SJCRH30 (cell line): ENCODE measurements at regions not wholly inside any gene's neighbourhood (a gene's known extent, or its start where the extent isn't known, plus 50 kb on each side); places are given as distances from the start of the nearest gene placed in this dataset.
A peak's percentile ranks its signal among the peaks of the same experiment; 100 is the strongest.

Experiments
- DNase-seq, 2 experiments: peaks; one replicate each; pipeline ENCODE4 v3.0.0-alpha.2; 2015 to 2020
- H3K27ac ChIP-seq: fragments of 250-450 bp; sonication (Bioruptor Pico); 2 replicates; pipeline ENCODE4 v1.5.1; 2020; ENCODE audit warnings: mild to moderate bottlenecking, moderate library complexity
- H3K27me3 ChIP-seq: fragments of 250-450 bp; sonication (Bioruptor Pico); 2 replicates; pipeline ENCODE4 v1.5.1; 2020; ENCODE audit warnings: mild to moderate bottlenecking, moderate library complexity
- H3K36me3 ChIP-seq: fragments of 250-450 bp; sonication (Bioruptor Pico); 2 replicates; pipeline ENCODE4 v1.5.1; 2020; ENCODE audit warnings: mild to moderate bottlenecking, moderate library complexity
- H3K4me1 ChIP-seq: fragments of 250-450 bp; sonication (Bioruptor Pico); 2 replicates; pipeline ENCODE4 v1.5.1; 2020; ENCODE audit warnings: mild to moderate bottlenecking, moderate library complexity
- H3K4me3 ChIP-seq: fragments of 250-450 bp; sonication (Bioruptor Pico); 2 replicates; pipeline ENCODE4 v1.5.1; 2020; ENCODE audit warnings: mild to moderate bottlenecking, moderate library complexity
- H3K9me3 ChIP-seq: fragments of 250-450 bp; sonication (Bioruptor Pico); replicated peaks from 2 replicates; pipeline ENCODE4 v1.5.1; 2020; ENCODE audit warnings: mild to moderate bottlenecking, moderate library complexity

DNA sequence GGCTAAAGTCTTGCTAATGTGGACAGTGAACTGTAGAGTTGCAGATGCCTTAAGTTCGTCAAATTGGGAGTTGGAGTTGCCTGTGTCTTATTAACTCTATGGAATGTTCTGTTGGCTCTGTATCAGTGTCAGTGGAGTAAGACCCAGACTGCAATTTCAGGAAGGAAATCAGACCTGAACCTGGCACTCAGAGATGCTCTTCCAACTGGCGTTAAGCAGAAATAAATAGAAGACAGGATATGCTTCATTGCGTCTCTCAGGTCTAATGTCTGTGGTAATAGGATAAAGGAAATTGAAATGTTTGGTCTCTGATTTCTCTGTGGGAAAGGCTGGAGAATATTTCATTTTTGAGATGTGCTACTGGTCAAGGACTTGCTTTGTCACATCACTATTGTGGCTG is 846.7 kb upstream of the ID2 start:
- Histone ChIP-seq H3K27me3 (peaks cover 3% of the 10 kb centered on the region; the same call in 1 of the 2 replicates), H3K27ac (no peak overlapping the region), H3K9me3 (no peaks in the 10 kb centered on the region), H3K4me1 (no peaks in the 10 kb centered on the region), H3K36me3 (no peaks in the 10 kb centered on the region), H3K4me3 (no peak overlapping the region)
- DNase-seq = no peak

GRCh38 chr2:7835693-7836680 is 845.9 kb upstream of the ID2 start:
- Histone ChIP-seq H3K27me3 (peaks cover 3% of the 10 kb centered on the region; the same call in 1 of the 2 replicates), H3K9me3 (no peaks in the 10 kb centered on the region), H3K27ac (no peak overlapping the region), H3K36me3 (no peaks in the 10 kb centered on the region), H3K4me3 (no peak overlapping the region), H3K4me1 (no peaks in the 10 kb centered on the region)
- peak; percentile 9 to 54 for DNase-seq

DNA sequence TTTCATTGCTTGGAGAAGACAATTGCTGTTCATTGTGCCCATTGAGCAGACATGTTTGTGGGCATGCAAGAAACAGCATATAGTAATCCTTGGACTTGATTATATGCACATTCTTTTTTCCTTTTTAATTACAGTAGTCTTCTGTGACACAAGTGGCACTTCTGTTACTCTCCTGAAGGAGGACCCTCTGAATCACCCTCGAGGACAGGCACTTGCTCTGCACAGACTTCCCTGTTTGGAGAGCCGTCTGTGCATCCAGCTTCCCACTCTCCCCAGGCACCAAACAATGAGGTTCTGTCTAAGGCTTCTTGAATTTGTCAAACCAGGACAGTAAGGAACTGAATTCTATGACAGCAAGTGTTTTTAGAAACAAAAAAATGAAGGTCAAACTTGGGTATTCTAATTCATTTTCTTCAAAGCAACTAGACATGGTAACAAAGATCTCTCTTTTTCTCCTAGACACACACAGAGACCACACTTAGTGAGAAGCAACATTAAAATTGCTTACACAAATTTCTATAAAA is 844.6 kb upstream of the ID2 start:
- Histone ChIP-seq H3K4me1 (no peaks in the 10 kb centered on the region), H3K4me3 (no peak overlapping the region), H3K27ac (no peak overlapping the region), H3K36me3 (no peaks in the 10 kb centered on the region), H3K27me3 (no peaks in the 10 kb centered on the region), H3K9me3 (no peaks in the 10 kb centered on the region)
- DNase-seq = no peak

- H3K4me3 ChIP-seq = no peak overlapping the region
- no peaks in the 10 kb centered on the region for H3K36me3 ChIP-seq
- H3K9me3 ChIP-seq = no peaks in the 10 kb centered on the region
- DNase-seq = no peak
- no peak overlapping the region for H3K27ac ChIP-seq
- H3K4me1 ChIP-seq = no peaks in the 10 kb centered on the region
- H3K27me3 ChIP-seq = no peaks in the 10 kb centered on the region
Observed at GRCh38 chr2:7838669-7839068, 843.2 kb upstream of the ID2 start.

DNA sequence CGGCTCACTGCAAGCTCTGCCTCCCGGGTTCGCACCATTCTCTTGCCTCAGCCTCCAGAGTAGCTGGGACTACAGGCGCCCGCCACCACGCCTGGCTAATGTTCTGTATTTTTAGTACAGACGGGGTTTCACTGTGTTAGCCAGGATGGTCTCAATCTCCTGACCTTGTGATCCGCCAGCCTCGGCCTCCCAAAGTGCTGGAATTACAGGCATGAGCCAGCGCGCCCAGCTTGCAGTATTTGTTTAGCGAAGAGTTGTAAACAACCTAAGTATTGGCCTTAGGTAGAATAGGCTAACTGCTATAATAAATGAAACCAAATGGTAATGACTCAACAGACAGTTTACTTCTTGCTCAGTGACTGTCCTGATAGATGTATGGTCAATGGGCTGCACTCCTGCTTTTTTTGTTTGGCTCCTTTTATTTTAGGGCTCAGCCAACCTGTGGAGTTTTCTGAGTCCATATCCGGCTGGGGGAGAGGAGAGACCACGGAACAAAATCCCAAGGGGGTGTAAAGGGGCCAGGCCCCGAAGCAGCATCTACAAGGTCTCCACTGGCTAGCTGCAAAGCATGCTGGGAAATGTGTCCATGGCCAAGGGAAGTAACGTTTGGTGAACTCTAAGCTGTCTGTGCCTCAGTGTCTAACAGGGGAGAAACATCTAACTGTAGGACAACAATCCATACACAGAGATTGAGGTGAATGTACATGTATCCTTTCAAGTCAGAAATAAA is 841.0 kb upstream of the ID2 start:
- DNase-seq = no peak
- Histone ChIP-seq H3K27ac (no peak overlapping the region), H3K4me3 (no peak overlapping the region), H3K27me3 (no peaks in the 10 kb centered on the region), H3K4me1 (no peaks in the 10 kb centered on the region), H3K9me3 (no peaks in the 10 kb centered on the region), H3K36me3 (no peaks in the 10 kb centered on the region)

GRCh38 chr2:7841751-7842150 is 840.1 kb upstream of the ID2 start:
- no peaks in the 10 kb centered on the region for H3K27me3 ChIP-seq
- no peak overlapping the region for H3K4me3 ChIP-seq
- H3K4me1 ChIP-seq = no peaks in the 10 kb centered on the region
- H3K36me3 ChIP-seq = no peaks in the 10 kb centered on the region
- DNase-seq = no peak
- no peak overlapping the region for H3K27ac ChIP-seq
- no peaks in the 10 kb centered on the region for H3K9me3 ChIP-seq

GRCh38 chr2:7844414-7844965 is 837.4 kb upstream of the ID2 start:
- H3K27ac ChIP-seq = no peak overlapping the region

DNA sequence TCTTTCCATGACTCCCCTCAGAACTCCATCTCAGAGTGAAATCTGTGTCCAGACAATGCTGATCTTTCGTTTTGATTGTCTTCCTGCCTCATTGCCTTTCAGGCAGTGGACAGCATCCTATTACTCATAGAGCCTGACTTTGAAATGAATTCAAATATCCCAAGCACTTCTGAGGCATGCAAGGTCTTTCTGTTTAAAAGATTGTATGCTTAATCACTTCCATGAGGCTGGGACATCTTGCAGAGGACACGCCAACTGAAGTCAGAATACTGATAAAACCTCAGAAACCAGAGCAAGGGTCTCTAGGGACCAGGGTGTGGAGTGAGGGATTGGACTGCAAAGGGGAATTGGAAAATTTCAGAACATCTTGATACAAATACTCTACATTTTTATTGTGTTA is 836.5 kb upstream of the ID2 start:
- DNase-seq = no peak
- Histone ChIP-seq H3K27ac (no peak overlapping the region), H3K4me3 (no peak overlapping the region), H3K9me3 (no peaks in the 10 kb centered on the region), H3K4me1 (no peaks in the 10 kb centered on the region), H3K27me3 (no peaks in the 10 kb centered on the region), H3K36me3 (no peaks in the 10 kb centered on the region)

More at GRCh38 chr2:7844414-7844965, 837.4 kb upstream of the ID2 start:
- Histone ChIP-seq H3K9me3 (no peaks in the 10 kb centered on the region), H3K4me3 (no peak overlapping the region), H3K36me3 (no peaks in the 10 kb centered on the region), H3K27me3 (no peaks in the 10 kb centered on the region), H3K4me1 (no peaks in the 10 kb centered on the region)
- DNase-seq = no peak

GRCh38 chr2:7846607-7847006 is 835.2 kb upstream of the ID2 start:
- DNase-seq = no peak
- Histone ChIP-seq H3K9me3 (no peaks in the 10 kb centered on the region), H3K27me3 (no peaks in the 10 kb centered on the region), H3K4me3 (no peak overlapping the region), H3K27ac (no peak overlapping the region), H3K36me3 (no peaks in the 10 kb centered on the region), H3K4me1 (no peaks in the 10 kb centered on the region)

DNA sequence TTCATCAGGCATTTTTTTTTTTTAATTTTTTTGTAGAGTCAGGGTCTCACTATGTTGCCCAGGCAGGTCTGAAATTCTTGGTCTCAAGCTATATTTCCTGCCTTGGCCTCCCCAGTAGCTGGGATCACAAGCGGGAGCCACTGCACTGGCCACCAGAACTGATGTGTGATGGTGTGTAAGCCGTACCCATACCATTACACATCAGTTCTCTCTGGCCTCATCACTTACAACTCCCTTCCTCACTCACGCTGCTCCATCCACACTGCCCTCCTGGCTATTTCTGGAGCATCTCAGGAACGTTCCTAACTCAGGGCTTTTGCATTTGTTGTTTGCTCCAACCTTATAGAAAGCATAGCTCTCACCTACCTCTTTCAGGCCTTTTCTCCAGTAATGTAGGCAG is 834.5 kb upstream of the ID2 start:
- Histone ChIP-seq H3K27me3 (no peaks in the 10 kb centered on the region), H3K4me3 (no peak overlapping the region), H3K27ac (no peak overlapping the region), H3K36me3 (no peaks in the 10 kb centered on the region), H3K9me3 (no peaks in the 10 kb centered on the region), H3K4me1 (no peaks in the 10 kb centered on the region)
- no peak for DNase-seq

- Histone ChIP-seq H3K27ac (no peak overlapping the region), H3K27me3 (no peaks in the 10 kb centered on the region; the same call in 1 of the 2 replicates), H3K4me3 (no peak overlapping the region), H3K4me1 (no peaks in the 10 kb centered on the region), H3K36me3 (no peaks in the 10 kb centered on the region), H3K9me3 (no peaks in the 10 kb centered on the region)
- no peak for DNase-seq
Observed at GRCh38 chr2:7849027-7849426, 832.8 kb upstream of the ID2 start.

- no peaks in the 10 kb centered on the region for H3K4me1 ChIP-seq
- no peaks in the 10 kb centered on the region for H3K36me3 ChIP-seq
- no peak for DNase-seq
- H3K27me3 ChIP-seq = no peaks in the 10 kb centered on the region; the same call in 1 of the 2 replicates
- no peak overlapping the region for H3K4me3 ChIP-seq
- H3K9me3 ChIP-seq = no peaks in the 10 kb centered on the region
- no peak overlapping the region for H3K27ac ChIP-seq
Observed at GRCh38 chr2:7849531-7849930, 832.3 kb upstream of the ID2 start.

- H3K36me3 ChIP-seq = no peaks in the 10 kb centered on the region
- H3K27ac ChIP-seq = no peak overlapping the region
- DNase-seq = no peak
- no peaks in the 10 kb centered on the region for H3K9me3 ChIP-seq
- H3K4me1 ChIP-seq = no peaks in the 10 kb centered on the region
- no peaks in the 10 kb centered on the region; the same call in 1 of the 2 replicates for H3K27me3 ChIP-seq
- H3K4me3 ChIP-seq = no peak overlapping the region
Observed at GRCh38 chr2:7852546-7852945, 829.3 kb upstream of the ID2 start.

DNA sequence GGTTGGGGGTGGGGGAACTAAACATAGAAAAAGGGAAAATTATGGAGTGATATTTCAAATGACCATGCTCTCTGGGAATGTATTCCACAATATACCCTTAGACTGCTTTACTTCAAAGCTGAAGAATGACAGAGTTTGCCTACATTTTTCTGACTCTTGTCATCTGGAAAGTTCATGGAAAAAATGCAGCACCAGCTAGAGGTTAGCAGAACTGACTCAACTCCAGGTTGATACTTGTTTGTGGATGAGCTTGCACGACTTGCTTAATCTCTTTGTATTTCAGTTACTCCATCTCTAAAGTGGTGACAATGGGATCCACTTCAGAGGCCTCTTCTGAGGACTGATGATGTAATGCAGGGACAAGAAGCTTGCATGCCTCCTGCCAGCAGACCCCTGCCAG is 824.0 kb upstream of the ID2 start:
- DNase-seq = no peak
- Histone ChIP-seq H3K4me3 (no peak overlapping the region), H3K27me3 (no peaks in the 10 kb centered on the region; the same call in 1 of the 2 replicates), H3K36me3 (no peaks in the 10 kb centered on the region), H3K9me3 (no peaks in the 10 kb centered on the region), H3K27ac (no peak overlapping the region), H3K4me1 (no peaks in the 10 kb centered on the region)

DNA sequence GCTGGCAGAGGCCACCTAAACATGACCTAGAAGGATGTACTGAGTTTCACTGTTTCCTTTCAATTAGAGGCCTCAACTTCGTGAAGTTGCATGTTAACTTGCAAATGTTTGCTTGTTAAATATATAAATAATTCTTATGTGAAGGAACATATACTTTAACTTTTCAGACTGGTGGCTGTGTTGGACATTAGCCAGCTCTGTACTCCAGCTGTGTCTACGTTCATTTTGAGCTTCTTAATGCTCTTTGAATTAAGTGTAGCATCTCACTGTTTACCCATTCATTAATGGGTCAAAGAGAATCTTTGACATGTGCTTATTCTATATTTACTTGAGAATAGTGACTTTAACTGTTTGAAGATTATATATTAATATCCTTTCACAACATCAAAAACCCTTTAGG is 823.2 kb upstream of the ID2 start:
- Histone ChIP-seq H3K4me1 (no peaks in the 10 kb centered on the region), H3K36me3 (no peaks in the 10 kb centered on the region), H3K9me3 (no peaks in the 10 kb centered on the region), H3K27ac (no peak overlapping the region), H3K4me3 (no peak overlapping the region), H3K27me3 (no peaks in the 10 kb centered on the region)
- DNase-seq = no peak
